ENCODE measurements at regions not wholly inside any gene's neighbourhood (a gene's known extent, or its start where the extent isn't known, plus 50 kb on each side); places are given as distances from the start of the nearest gene placed in this dataset.

DNA sequence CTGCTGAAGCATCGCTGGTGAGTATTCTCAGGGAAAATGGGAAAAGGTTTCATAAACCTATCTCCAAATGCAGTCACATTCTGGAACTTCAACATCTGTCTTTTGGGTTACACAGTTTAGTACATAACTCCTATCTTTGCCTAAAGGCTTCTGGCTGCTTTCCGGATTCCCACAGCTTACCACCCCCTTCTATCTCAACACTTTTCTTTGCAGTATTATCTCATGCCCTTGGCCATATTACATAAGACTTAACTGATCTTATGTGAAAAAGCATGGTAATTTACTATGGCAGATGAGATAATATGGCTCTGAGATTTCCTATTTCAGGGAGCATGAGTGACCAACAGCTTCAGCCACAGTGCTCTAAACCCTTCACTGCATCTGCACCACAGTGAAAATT, 369.3 kb upstream of the LINC00305 start:
- Histone ChIP-seq H3K27me3 (ENCODE audit: insufficient read depth, low read depth) (no peaks in the 10 kb centered on the region), H2AFZ (ENCODE audit: low read depth) (no peak overlapping the region), H3K9ac (no peak overlapping the region), H3K79me2 (ENCODE audit: insufficient read depth, low read depth) (no peaks in the 10 kb centered on the region), H3K4me2 (no peak overlapping the region), H3K4me3 (IDR thresholded peaks at IDR 0.05; ENCODE audit: insufficient read depth, low read depth, low read length) (no peak overlapping the region), H3K36me3 (ENCODE audit: insufficient read depth) (no peaks in the 10 kb centered on the region), H3K4me1 (ENCODE audit: low read depth, poor library complexity, severe bottlenecking) (no peaks in the 10 kb centered on the region), H4K20me1 (ENCODE audit: insufficient read depth) (no peaks in the 10 kb centered on the region), H3K27ac (no peak overlapping the region)
- TF ChIP-seq CTCF (conservative IDR thresholded peaks at IDR 0.05; ENCODE audit: low read depth, low read length) = no peak

GRCh38 chr18:64513401-64513800, 364.5 kb upstream of the LINC00305 start:
- no peak overlapping the region for H3K4me2 ChIP-seq
- H3K9ac ChIP-seq = no peak overlapping the region
- no peak overlapping the region for H3K27ac ChIP-seq
- H3K36me3 ChIP-seq (ENCODE audit: insufficient read depth) = no peaks in the 10 kb centered on the region
- H3K27me3 ChIP-seq (ENCODE audit: insufficient read depth, low read depth) = no peaks in the 10 kb centered on the region
- no peaks in the 10 kb centered on the region for H3K79me2 ChIP-seq (ENCODE audit: insufficient read depth, low read depth)
- no peaks in the 10 kb centered on the region for H3K4me1 ChIP-seq (ENCODE audit: low read depth, poor library complexity, severe bottlenecking)
- TF ChIP-seq CTCF (conservative IDR thresholded peaks at IDR 0.05; ENCODE audit: low read depth, low read length) = no peak
- H3K4me3 ChIP-seq (IDR thresholded peaks at IDR 0.05; ENCODE audit: insufficient read depth, low read depth, low read length) = no peak overlapping the region
- no peak overlapping the region for H2AFZ ChIP-seq (ENCODE audit: low read depth)
- H4K20me1 ChIP-seq (ENCODE audit: insufficient read depth) = no peaks in the 10 kb centered on the region

- Histone ChIP-seq H3K27me3 (ENCODE audit: insufficient read depth, low read depth) (no peaks in the 10 kb centered on the region), H4K20me1 (ENCODE audit: insufficient read depth) (0 out of 2 replicates have a peak, but pooled peaks cover 3% of the 10 kb centered on the region), H2AFZ (ENCODE audit: low read depth) (no peak overlapping the region), H3K79me2 (ENCODE audit: insufficient read depth, low read depth) (no peaks in the 10 kb centered on the region), H3K9ac (no peak overlapping the region), H3K4me1 (ENCODE audit: low read depth, poor library complexity, severe bottlenecking) (no peaks in the 10 kb centered on the region), H3K4me3 (IDR thresholded peaks at IDR 0.05; ENCODE audit: insufficient read depth, low read depth, low read length) (no peak overlapping the region), H3K4me2 (no peak overlapping the region), H3K36me3 (ENCODE audit: insufficient read depth) (no peaks in the 10 kb centered on the region), H3K27ac (no peak overlapping the region)
- TF ChIP-seq CTCF (conservative IDR thresholded peaks at IDR 0.05; ENCODE audit: low read depth, low read length) = no peak
These were observed 341.3 kb upstream of the LINC00305 start for GRCh38 chr18:64490207-64490606.

DNA sequence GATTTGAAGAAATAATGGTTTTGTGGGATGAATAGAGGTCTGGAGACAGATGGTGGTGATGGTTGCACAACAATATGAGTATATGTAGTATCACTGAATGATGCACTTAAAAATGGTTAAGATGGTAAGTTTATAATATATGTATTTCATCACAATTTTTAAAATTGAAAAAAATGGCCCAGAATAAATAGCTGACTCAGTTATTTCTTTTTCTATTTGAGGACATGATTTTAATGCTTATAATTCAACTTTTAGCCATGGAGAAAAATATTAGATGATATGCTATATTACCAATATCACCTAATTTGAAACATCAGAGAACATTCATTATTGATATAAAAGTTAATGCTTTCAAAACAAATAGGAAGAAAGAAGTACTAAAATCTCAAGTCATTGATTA, 339.8 kb upstream of the LINC00305 start:
- no peaks in the 10 kb centered on the region for H3K4me1 ChIP-seq (ENCODE audit: low read depth, poor library complexity, severe bottlenecking)
- H3K79me2 ChIP-seq (ENCODE audit: insufficient read depth, low read depth) = no peaks in the 10 kb centered on the region
- H3K36me3 ChIP-seq (ENCODE audit: insufficient read depth) = no peaks in the 10 kb centered on the region
- no peaks in the 10 kb centered on the region for H3K27me3 ChIP-seq (ENCODE audit: insufficient read depth, low read depth)
- H3K4me3 ChIP-seq (IDR thresholded peaks at IDR 0.05; ENCODE audit: insufficient read depth, low read depth, low read length) = no peak overlapping the region
- H2AFZ ChIP-seq (ENCODE audit: low read depth) = no peak overlapping the region
- no peak overlapping the region for H3K4me2 ChIP-seq
- H3K27ac ChIP-seq = no peak overlapping the region
- TF ChIP-seq CTCF (conservative IDR thresholded peaks at IDR 0.05; ENCODE audit: low read depth, low read length) = no peak
- H3K9ac ChIP-seq = no peak overlapping the region
- 0 out of 2 replicates have a peak, but pooled peaks cover 3% of the 10 kb centered on the region for H4K20me1 ChIP-seq (ENCODE audit: insufficient read depth)

Data from KMS-11 (cell line).